ENCODE measurements at regions not wholly inside any gene's neighbourhood (a gene's known extent, or its start where the extent isn't known, plus 50 kb on each side); places are given as distances from the start of the nearest gene placed in this dataset.
A peak's percentile ranks its signal among the peaks of the same experiment; 100 is the strongest.

DNA sequence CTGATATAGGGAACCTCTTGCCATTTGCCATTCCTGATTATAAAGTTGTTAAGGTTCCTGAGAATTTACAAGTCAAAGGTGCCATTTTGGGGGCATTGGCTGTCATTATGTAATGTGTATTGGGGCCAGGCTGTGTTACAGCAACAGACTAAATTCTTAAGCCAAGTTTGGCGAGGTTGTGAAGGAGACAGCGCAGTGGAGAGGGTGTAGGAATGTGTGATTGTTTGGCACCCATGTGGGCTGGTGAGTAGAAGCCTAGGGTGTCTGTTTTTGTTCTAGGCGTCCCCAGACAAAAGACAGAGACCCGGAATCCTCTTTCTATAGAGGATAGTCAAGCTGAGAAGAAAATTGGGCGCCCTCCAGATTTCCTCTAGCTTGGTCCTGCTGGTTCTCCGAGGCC is 2535.3 kb downstream of the PCDH7 start:
- H3K27ac Mint-ChIP-seq: no peak overlapping the region
- no peak for DNase-seq
- H3K27me3 Mint-ChIP-seq (ENCODE audit: insufficient read depth): no peaks in the 10 kb centered on the region
- peaks cover 10% of the 10 kb centered on the region; the same call in 1 of the 2 replicates for H3K9me3 Mint-ChIP-seq
- H3K4me3 Mint-ChIP-seq: no peak overlapping the region
- no peaks in the 10 kb centered on the region for H3K36me3 Mint-ChIP-seq (ENCODE audit: low read depth)
- TF ChIP-seq, protein P1, sequence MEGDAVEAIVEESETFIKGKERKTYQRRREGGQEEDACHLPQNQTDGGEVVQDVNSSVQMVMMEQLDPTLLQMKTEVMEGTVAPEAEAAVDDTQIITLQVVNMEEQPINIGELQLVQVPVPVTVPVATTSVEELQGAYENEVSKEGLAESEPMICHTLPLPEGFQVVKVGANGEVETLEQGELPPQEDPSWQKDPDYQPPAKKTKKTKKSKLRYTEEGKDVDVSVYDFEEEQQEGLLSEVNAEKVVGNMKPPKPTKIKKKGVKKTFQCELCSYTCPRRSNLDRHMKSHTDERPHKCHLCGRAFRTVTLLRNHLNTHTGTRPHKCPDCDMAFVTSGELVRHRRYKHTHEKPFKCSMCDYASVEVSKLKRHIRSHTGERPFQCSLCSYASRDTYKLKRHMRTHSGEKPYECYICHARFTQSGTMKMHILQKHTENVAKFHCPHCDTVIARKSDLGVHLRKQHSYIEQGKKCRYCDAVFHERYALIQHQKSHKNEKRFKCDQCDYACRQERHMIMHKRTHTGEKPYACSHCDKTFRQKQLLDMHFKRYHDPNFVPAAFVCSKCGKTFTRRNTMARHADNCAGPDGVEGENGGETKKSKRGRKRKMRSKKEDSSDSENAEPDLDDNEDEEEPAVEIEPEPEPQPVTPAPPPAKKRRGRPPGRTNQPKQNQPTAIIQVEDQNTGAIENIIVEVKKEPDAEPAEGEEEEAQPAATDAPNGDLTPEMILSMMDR (IDR thresholded peaks at IDR 0.05): no peak
- H3K4me1 Mint-ChIP-seq (ENCODE audit: low read depth): no peaks in the 10 kb centered on the region

DNA sequence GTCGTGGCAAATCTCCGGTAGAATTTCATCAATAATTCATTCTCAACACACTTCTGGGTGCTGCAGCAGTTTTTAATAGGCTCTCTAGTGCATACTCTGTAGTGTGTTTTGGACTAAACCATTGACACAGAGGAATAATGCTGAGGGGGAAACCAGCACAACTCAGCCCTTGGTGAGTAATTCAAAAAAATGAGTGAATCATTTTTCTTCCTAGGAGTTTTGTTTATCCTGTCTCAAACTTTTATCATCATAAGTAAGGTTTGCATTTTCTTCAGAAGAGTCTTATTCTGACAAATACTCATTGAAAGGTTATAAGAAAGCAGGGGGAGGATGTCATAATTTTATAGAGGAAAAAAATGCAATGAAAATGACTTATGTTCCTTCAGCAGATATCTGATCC is 2542.7 kb downstream of the PCDH7 start:
- peak; percentile 42 for DNase-seq
- H3K36me3 Mint-ChIP-seq (ENCODE audit: low read depth): no peaks in the 10 kb centered on the region
- no peak overlapping the region for H3K27ac Mint-ChIP-seq
- 0 out of 2 replicates have a peak, but pooled peaks cover 3% of the 10 kb centered on the region for H3K9me3 Mint-ChIP-seq
- no peak overlapping the region for H3K4me3 Mint-ChIP-seq
- TF ChIP-seq, protein P1 (IDR thresholded peaks at IDR 0.05): no peak
- H3K27me3 Mint-ChIP-seq (ENCODE audit: insufficient read depth): no peaks in the 10 kb centered on the region
- peaks cover 6% of the 10 kb centered on the region for H3K4me1 Mint-ChIP-seq (ENCODE audit: low read depth)

DNA sequence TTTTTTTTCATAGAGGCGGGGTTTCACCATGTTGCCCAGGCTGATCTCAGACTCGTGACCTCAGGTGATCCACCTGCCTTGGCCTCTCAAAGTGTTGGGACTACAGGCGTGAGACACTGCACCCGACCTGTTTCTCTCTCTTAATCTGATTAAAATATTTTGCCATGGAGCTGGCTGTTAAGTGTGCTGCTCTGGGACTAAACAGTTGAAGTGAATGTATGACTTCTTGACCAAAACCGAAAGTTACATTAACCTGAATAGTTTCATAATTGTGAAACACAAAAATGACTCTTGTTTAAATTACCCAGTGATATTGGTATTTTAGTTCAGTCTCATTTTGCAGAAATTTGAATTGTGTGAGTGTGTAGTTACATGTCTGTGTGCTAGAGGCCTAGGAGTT is 2548.6 kb downstream of the PCDH7 start:
- no peaks in the 10 kb centered on the region; the same call in 1 of the 2 replicates for H3K27me3 Mint-ChIP-seq (ENCODE audit: insufficient read depth)
- no peaks in the 10 kb centered on the region for H3K4me1 Mint-ChIP-seq (ENCODE audit: low read depth)
- H3K9me3 Mint-ChIP-seq: peaks cover 9% of the 10 kb centered on the region
- H3K4me3 Mint-ChIP-seq: no peak overlapping the region
- TF ChIP-seq, protein P1 (IDR thresholded peaks at IDR 0.05): no peak
- DNase-seq: no peak
- H3K36me3 Mint-ChIP-seq (ENCODE audit: low read depth): no peaks in the 10 kb centered on the region
- H3K27ac Mint-ChIP-seq: no peak overlapping the region

GRCh38 chr4:33270403-33270802 is 2550.2 kb downstream of the PCDH7 start:
- no peak overlapping the region for H3K27ac Mint-ChIP-seq
- H3K27me3 Mint-ChIP-seq (ENCODE audit: insufficient read depth): no peaks in the 10 kb centered on the region; the same call in 1 of the 2 replicates
- no peak overlapping the region for H3K4me3 Mint-ChIP-seq
- peaks cover 9% of the 10 kb centered on the region for H3K9me3 Mint-ChIP-seq
- no peaks in the 10 kb centered on the region for H3K36me3 Mint-ChIP-seq (ENCODE audit: low read depth)
- TF ChIP-seq, protein P1 (IDR thresholded peaks at IDR 0.05): no peak
- no peaks in the 10 kb centered on the region for H3K4me1 Mint-ChIP-seq (ENCODE audit: low read depth)
- no peak for DNase-seq

GRCh38 chr4:33272722-33273121 is 2552.6 kb downstream of the PCDH7 start:
- H3K9me3 Mint-ChIP-seq: peaks cover 9% of the 10 kb centered on the region
- TF ChIP-seq, protein P1 (IDR thresholded peaks at IDR 0.05): no peak
- no peak overlapping the region for H3K27ac Mint-ChIP-seq
- H3K4me1 Mint-ChIP-seq (ENCODE audit: low read depth): no peaks in the 10 kb centered on the region
- no peaks in the 10 kb centered on the region; the same call in 1 of the 2 replicates for H3K27me3 Mint-ChIP-seq (ENCODE audit: insufficient read depth)
- no peaks in the 10 kb centered on the region for H3K36me3 Mint-ChIP-seq (ENCODE audit: low read depth)
- no peak overlapping the region for H3K4me3 Mint-ChIP-seq
- no peak for DNase-seq

DNA sequence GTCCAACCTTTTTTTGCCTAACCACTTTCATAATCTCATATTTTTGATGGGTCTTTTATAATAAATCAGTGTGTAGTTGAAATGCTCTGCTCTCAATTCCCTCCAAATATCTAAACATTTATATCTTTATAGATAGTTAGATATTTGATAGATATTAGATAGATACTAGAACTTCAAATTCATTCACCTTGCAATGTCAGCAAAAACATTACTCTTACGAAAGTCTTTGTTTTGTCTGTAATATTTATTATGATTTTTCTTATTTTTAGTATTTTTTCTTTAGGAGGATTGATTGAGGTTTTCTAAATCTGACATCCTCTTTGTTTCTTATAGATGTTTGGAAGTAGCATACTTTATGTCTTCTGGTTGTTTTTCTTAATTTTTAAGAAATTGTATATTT is 2563.6 kb downstream of the PCDH7 start:
- H3K4me1 Mint-ChIP-seq (ENCODE audit: low read depth): no peaks in the 10 kb centered on the region
- H3K36me3 Mint-ChIP-seq (ENCODE audit: low read depth): no peaks in the 10 kb centered on the region
- H3K27me3 Mint-ChIP-seq (ENCODE audit: insufficient read depth): no peaks in the 10 kb centered on the region; the same call in 1 of the 2 replicates
- DNase-seq: no peak
- no peak overlapping the region for H3K4me3 Mint-ChIP-seq
- TF ChIP-seq, protein P1 (IDR thresholded peaks at IDR 0.05): no peak
- H3K27ac Mint-ChIP-seq: no peak overlapping the region
- H3K9me3 Mint-ChIP-seq: peaks cover 33% of the 10 kb centered on the region

Measured in HFFc6 (cell line).